C4-2B (cell line): ENCODE measurements at regions not wholly inside any gene's neighbourhood (a gene's known extent, or its start where the extent isn't known, plus 50 kb on each side); places are given as distances from the start of the nearest gene placed in this dataset.
"Not testable (repeated sequence)": the region's sequence is repeated elsewhere in the genome, so short reads cannot be mapped to it uniquely, and the experiment has no call there.

ENCODE experiments used
- H3K27ac ChIP-seq: fragments of 450-650 bp; 2 replicates; pipeline ENCODE4 v1.5.1; 2017
- ZFX ChIP-seq: fragments of 450-650 bp; IDR thresholded peaks from 2 replicates; pipeline ENCODE4 v1.6.1; 2017
- TF ChIP-seq, protein P1 (sequence below): fragments of 450-650 bp; conservative IDR thresholded peaks from 2 replicates; pipeline ENCODE4 v1.5.1; 2017; ENCODE audit warnings: mild to moderate bottlenecking

DNA sequence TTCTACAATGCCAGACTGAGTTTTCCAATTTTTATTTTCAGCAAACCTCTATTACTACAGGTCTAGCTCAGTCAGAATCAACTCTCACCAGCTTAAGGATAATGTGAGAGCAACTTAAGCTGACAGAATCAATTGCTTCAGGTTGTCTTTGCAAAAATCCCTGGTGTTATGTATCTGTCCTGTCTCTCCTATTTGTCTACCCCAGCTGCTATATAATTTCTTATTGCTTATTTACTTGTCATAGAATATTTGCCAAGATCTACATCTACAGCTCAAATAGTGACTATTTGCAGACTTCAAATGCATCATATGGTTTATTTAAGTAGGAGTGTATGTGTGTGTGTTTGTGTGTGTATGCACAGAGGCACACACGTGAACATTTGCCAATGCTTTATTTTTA is 54.1 kb downstream of the FOXG1 start:
- no peak overlapping the region for H3K27ac ChIP-seq
- TF ChIP-seq, protein P1, sequence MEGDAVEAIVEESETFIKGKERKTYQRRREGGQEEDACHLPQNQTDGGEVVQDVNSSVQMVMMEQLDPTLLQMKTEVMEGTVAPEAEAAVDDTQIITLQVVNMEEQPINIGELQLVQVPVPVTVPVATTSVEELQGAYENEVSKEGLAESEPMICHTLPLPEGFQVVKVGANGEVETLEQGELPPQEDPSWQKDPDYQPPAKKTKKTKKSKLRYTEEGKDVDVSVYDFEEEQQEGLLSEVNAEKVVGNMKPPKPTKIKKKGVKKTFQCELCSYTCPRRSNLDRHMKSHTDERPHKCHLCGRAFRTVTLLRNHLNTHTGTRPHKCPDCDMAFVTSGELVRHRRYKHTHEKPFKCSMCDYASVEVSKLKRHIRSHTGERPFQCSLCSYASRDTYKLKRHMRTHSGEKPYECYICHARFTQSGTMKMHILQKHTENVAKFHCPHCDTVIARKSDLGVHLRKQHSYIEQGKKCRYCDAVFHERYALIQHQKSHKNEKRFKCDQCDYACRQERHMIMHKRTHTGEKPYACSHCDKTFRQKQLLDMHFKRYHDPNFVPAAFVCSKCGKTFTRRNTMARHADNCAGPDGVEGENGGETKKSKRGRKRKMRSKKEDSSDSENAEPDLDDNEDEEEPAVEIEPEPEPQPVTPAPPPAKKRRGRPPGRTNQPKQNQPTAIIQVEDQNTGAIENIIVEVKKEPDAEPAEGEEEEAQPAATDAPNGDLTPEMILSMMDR: no peak
- TF ChIP-seq ZFX: no peak

- no peak overlapping the region for H3K27ac ChIP-seq
- TF ChIP-seq, protein P1: no peak
- TF ChIP-seq ZFX: no peak
These were observed 55.4 kb downstream of the FOXG1 start for GRCh38 chr14:28821993-28822392.

- no peak for TF ChIP-seq ZFX
- TF ChIP-seq, protein P1: no peak
- H3K27ac ChIP-seq: no peak overlapping the region
These were observed 56.7 kb downstream of the FOXG1 start for GRCh38 chr14:28823245-28823644.

DNA sequence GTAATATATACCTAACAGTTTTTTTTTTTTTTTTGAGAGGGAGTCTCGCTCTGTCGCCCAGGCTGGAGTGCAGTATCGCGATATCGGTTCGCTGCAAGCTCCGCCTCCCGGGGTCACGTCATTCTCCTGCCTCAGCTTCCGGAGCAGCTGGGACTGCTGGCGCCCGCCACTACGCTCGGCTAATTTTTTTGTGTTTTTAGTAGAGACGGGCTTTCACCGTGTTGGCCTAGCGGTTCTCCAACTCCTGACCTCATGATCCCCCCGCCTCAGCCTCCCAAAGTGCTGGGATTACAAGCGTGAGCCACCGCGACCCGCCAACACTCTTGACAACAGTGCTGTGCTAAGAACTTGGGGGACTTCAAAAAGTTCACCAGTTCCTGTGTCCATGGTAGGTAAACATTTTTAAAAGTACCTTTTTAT is 63.5 kb downstream of the FOXG1 start:
- no peak overlapping the region for H3K27ac ChIP-seq

DNA sequence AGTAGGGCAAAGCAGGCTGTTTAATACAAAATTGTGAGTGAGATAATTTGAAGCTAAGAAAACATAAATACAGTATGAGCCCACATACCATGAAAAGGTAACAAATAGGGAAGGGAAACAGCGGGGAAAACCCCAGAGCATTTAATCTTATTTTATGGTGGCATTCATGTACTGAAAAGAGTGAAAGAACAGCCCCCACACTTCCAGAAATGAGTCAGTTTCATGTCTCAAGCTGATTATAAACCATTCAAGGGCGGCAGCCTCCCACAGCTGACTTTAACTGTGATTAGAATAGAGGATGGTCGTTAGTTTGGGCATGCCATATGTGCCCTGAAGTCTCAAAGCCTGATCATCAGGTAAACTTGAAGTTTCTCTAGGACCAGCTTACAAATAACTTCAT is 64.5 kb downstream of the FOXG1 start:
- H3K27ac ChIP-seq: no peak overlapping the region
- TF ChIP-seq, protein P1: no peak
- no peak for TF ChIP-seq ZFX

More for the DNA sequence above, 63.5 kb downstream of the FOXG1 start:
- TF ChIP-seq, protein P1: no peak
- TF ChIP-seq ZFX: no peak

- H3K27ac ChIP-seq: not testable (repeated sequence)
These were observed 76.0 kb downstream of the FOXG1 start for GRCh38 chr14:28842569-28842968.

DNA sequence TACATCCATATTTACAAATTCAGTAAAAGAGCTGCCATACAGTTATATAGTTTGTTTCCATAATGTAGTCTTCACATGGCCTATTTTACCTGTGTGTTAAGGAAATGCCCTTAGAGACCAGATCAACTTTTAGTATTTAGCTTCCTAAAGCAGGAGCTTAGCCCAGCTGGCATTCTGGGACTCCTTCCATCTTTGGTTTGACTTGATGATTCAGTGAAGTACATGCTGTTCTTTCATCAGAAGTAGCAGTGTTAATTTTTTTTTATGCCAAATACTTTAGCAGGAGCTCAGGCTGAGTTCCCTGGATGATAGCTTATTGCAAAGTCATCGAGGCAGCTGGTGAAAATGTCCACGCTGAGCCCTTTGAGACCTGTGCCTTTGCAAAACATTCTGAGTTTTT is 101.0 kb downstream of the FOXG1 start:
- TF ChIP-seq ZFX: no peak
- TF ChIP-seq, protein P1: no peak
- peak overlapping the region; percentile 37; the same call in 1 of the 2 replicates for H3K27ac ChIP-seq

DNA sequence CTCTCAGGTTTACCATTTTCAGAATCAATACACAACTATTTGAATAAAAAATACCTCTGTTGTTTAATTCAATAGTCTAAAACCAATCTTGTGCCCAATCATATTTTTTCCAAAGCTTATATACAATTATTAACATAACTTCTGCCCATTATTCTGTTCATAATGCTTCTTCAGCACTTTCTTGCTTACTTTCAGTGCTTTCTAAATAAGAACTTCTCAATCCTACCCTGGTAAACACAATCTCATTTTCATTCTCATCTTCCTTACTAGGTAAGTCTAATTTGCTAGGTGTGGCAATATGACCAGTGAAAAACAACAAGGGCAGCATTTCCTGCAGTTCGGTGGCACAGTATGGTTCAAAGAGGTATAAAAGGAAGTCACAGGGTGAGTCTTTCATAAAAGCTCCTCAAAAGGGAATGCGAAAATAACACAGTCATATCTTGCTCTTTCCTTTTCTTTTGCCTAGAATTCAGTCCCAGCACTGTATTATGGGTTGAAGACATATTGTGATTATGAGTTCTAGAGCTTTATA is 103.5 kb downstream of the FOXG1 start:
- TF ChIP-seq, protein P1: no peak
- no peak for TF ChIP-seq ZFX
- H3K27ac ChIP-seq: no peak overlapping the region
